Esophagus mucosa (tissue), 1 donor: ENCODE measurements at regions not wholly inside any gene's neighbourhood (a gene's known extent, or its start where the extent isn't known, plus 50 kb on each side); places are given as distances from the start of the nearest gene placed in this dataset.

Experiments
- ATAC-seq: fragments of 200-7000 bp; cut with Tn5 transposase; one replicate; pipeline ENCODE4 v1.9.1; 2020
- donor health status: DM: yes; HTN: yes; CAD: no.

DNA sequence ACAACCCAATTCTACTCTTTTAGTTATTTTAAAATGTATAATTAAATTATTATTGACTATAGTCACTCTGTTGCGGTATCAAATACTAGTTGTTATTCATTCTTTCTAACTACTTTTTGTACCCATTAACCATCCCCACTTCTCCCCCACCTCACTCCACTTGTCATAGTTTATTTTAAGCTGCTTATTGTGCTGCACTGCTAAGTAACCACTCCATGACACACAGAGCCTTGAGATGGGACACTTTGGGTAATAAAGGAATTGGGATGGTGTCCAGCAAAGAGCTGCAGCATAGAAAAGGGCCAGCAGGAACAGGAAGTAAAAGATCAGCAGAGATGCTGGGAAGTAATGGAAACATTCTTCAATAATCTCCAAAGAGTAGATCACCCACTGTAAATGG is 123.0 kb downstream of the RPS29 start:
- no peak for ATAC-seq

GRCh38 chr14:49461529-49462401 is 124.4 kb downstream of the RPS29 start:
- peak; percentile 87 for ATAC-seq

DNA sequence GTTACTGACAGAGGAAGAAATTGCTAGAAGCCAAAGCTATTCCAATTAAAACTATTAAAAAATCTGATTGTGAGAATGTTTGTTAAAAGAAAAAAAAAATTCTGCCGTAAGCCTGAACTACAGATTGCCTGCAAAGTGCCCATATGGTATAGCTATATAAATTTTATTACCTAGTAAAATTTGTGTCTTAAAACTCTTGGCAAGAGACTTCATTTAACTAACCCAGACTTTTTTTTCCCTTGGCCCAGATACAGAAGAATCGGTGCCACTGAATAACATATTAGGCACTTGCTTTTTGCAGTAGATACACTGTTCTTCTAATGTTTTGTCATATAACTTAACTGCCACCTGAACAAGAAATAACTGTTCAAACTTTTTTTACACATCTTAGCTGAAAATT is 125.5 kb downstream of the RPS29 start:
- no peak for ATAC-seq

DNA sequence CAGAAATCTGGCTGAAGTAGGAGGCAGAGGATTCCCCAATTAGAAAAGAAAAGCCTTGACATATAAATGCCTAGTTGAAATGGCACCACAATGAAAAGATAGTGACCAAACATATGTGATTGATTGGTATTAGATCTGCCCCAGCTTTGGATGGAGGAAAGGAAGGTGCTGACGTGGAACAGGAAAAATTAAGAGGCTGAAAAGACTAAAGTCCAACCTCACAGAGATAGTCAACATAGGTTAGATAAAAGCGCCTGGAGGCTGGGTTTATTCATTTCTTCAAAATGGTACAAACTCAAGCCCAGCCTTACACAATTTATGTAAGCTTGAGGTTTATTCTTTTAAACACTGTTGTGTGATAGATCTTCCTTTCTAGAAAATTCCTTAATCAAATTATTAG is 129.6 kb downstream of the RPS29 start:
- no peak for ATAC-seq

DNA sequence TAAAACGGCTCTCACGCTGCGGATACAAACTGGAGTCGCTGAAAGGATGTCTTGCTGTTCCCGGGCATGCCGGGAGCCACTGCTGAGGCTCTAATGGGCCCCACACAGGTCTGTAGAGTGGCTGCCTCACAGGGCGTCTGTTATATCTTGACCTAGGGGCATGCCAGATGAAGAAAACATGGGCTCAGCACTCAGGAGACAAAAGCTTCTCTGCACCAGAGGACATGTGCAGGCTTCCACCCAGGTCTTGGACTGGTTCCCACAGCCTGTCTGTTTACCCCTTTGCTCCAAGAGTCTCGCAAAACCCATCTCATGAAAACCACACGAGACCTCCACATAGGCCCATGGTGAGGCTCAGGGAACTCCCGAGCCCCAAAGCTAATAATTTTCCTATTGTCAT is 134.2 kb downstream of the RPS29 start:
- ATAC-seq: no peak

DNA sequence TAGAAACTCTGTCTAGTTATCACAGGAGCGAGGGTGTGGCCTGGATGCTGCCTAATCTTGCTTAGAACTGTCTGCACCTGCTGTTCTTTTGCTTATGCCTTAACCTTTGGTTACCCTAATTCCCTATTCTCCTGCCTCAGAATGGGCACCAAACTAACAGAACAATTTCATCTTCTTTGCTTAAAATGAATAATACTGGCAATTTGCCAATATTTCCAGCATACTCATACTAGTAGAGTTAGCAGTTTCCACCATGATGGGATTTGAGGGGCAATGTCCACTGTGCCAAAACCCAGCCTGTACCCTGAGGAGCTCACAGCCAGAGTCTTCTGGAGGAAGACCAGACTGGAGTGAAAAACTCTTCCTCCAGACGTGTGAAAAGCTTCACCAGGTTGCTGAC is 136.4 kb downstream of the RPS29 start:
- no peak for ATAC-seq

GRCh38 chr14:49447540-49448107 is 138.6 kb downstream of the RPS29 start:
- no peak for ATAC-seq

DNA sequence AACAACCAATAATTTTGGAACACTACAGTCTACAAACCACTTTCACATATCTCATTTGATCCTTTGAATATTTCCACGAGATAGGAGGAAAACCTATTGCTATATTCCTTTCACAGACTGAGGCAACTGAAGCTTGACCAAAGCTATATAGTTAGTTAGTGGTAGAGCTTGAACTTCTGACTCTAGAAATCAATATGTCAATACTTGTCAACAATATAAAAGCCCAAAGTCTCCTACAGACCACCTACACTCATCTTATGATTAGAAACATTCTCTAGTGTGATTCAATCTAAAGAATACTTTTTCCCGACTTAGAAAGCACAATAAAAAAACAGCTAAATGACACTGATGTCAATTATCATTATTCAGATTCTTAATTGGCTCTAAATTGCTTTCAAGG is 139.4 kb downstream of the RPS29 start:
- no peak for ATAC-seq

DNA sequence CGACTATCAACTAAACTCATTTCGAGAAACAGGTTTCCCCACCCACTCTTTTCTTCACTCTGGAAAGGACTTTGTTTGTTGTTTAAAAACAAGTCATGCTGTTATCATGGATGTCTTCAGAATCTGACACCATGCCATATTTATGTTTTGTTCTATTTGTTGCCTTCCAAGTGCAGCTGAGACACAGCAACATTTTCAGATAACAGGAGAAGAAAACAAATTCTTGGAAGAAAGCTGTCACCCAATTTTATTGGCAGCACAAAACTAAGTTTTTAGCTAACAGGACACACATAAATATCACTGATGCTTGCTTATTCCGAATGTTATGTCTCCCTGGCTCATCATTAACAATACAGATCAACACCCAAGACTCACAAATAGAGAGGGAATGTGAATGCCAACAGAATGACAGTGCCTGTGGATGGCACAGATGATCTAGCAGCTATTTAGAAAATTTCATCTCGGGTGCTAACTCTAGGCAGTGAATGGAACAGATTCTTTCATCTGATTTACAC is 147.9 kb downstream of the RPS29 start:
- no peak for ATAC-seq

GRCh38 chr14:49428076-49428475 is 158.1 kb downstream of the RPS29 start:
- no peak for ATAC-seq

DNA sequence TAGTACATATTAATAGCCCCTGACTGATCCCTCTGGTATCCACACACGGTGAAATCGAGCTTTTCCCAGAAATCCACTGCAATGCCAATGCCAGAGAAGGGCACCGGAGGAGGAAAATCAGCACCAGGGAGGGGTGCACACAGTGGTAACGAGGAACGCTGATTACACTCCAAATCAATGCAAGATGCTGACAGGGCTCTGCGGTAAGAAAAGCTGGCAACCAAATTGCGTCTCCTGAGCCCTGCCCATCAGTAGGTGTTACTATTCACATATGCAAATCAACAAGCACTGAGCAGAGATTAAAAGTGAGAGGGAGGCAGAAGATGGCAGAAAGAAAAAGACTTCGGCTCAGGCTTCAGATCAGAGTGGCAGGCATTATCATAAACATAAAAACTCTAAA is 159.1 kb downstream of the RPS29 start:
- ATAC-seq: no peak

GRCh38 chr14:49425921-49426320 is 160.3 kb downstream of the RPS29 start:
- ATAC-seq: no peak

DNA sequence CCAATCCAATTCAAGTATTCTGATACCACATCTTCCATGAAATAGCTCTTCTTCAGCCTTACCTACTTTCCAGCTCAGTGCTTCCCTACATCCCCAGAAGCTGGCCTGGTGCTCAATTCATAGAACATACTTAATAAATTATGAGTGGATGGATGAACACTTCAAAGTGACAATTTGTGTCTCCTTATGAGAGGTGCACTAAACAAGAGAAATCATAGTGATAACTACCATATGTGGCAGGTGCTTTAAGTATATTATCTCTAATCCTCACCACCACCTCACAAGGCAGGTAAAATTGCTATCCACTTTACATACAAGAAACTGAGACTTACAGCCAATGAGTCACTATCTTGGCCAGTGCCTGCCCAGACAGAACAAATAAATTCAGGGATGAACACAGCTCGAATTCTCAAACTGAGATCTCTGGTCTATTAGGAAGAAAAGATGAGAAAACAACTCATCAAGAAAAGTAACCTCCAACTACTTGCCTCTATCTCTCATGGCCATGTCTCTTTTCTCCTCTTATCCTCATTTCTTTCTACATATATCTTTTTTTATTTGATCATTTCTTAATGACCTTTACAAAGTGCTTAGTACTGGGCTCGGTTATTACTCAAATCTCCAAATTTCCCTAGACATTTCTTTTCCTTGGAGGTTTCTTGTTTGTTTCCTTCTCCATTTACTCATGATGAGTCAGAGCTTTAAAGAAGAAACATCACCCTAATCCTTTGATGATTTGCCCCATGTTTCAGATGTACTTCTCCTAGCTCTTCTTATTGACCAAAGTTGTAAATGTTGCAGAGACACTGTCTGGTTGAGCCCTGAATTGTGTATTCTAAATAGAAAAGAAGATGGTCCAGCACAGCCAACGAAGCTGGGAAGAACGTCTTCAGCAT is 161.5 kb downstream of the RPS29 start:
- ATAC-seq: no peak

- ATAC-seq: no peak
Measured at GRCh38 chr14:49420201-49420600, 166.0 kb downstream of the RPS29 start.

- no peak for ATAC-seq
Measured at GRCh38 chr14:49418789-49419188, 167.4 kb downstream of the RPS29 start.

DNA sequence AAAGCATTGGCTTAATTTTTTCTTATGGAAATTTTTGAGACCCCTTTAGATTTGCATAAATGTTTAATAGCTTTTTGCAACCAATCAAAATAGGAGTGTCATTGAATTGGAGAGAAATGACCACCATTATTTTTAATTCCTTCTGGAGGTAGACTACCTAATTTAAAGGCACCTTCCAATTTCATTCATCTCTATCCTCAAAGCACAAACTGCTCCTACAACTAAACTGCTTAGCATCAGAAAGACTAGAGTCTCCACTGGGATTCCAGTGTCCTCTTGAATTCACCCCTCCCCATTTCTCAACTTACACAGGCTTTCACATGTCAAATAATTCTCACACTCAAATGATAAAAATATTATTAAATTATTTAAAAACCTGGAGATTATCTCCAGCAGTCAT is 168.4 kb downstream of the RPS29 start:
- ATAC-seq: no peak

- ATAC-seq: no peak
Measured at GRCh38 chr14:49408187-49408933, 177.8 kb downstream of the RPS29 start.

GRCh38 chr14:49405291-49405690 is 180.9 kb downstream of the RPS29 start:
- ATAC-seq: no peak

GRCh38 chr14:49401373-49401772 is 184.8 kb downstream of the RPS29 start:
- ATAC-seq: no peak

DNA sequence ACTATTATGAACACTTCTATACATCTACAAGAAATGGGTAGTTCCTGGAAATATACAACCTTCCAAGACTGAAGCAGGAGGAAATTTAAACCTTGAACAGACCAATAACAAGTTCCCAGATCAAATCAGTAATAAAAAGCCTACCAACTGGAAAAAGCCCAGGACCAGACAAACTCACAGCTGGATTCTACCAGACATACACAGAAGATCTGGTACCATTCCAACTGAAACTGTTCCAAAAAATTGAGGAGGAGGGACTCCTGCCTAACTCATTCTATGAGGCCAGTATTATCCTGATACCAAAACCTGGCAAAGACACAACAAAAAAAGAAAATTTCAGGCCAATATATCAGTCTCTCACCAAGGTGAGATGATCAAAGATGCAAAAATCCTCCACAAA is 189.4 kb downstream of the RPS29 start:
- no peak for ATAC-seq

DNA sequence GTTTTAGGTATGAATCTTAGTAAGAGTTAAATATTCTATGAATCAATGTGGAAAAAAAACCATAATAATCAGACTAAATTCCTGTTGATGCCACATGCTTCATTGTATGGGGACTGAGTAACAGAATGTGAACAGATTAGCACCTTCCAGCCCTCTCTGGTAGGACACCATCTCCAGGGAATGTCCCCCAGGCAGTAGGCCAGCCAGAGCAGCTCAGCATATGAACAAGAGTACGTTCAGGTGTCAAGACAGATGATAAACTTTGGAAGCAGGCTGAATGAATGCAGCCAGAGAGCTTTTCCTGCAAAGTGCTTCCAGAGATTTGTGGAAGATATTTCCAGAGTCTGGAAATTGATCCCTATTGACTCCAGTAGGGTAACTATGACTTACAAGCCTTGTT is 204.4 kb downstream of the RPS29 start:
- no peak for ATAC-seq

- ATAC-seq: no peak
Measured at GRCh38 chr14:49367696-49368095, 218.5 kb downstream of the RPS29 start.
